Vagina (tissue), 2 donors: ENCODE measurements at regions not wholly inside any gene's neighbourhood (a gene's known extent, or its start where the extent isn't known, plus 50 kb on each side); places are given as distances from the start of the nearest gene placed in this dataset.

Experiments
- POLR2A ChIP-seq, 2 donors: fragments of 450-650 bp; IDR thresholded peaks; one replicate each; pipeline ENCODE4 v1.6.1; 2017; ENCODE audit warnings: antibody characterized with exemption in 2 of 2, mild to moderate bottlenecking in 2 of 2, moderate library complexity in 2 of 2
- POLR2AphosphoS5 ChIP-seq, 2 donors: sonication (generic); formaldehyde crosslinking; IDR thresholded peaks; one replicate each; pipeline ENCODE4 v1.9.0; 2017; ENCODE audit warnings: antibody characterized with exemption in 2 of 2, mild to moderate bottlenecking in 2 of 2, low read depth in 1 of 2; ENCODE audit not compliant: insufficient read depth in 1 of 2

- TF ChIP-seq POLR2AphosphoS5 (IDR thresholded peaks at IDR 0.05; ENCODE audit: insufficient read depth in 1 of 2, low read depth in 1 of 2) = no peak
- no peak for TF ChIP-seq POLR2A (IDR thresholded peaks at IDR 0.05)
Measured at GRCh38 chr7:19235680-19236079, 90.5 kb upstream of the FERD3L start.
